ENCODE measurements at regions not wholly inside any gene's neighbourhood (a gene's known extent, or its start where the extent isn't known, plus 50 kb on each side); places are given as distances from the start of the nearest gene placed in this dataset.

DNA sequence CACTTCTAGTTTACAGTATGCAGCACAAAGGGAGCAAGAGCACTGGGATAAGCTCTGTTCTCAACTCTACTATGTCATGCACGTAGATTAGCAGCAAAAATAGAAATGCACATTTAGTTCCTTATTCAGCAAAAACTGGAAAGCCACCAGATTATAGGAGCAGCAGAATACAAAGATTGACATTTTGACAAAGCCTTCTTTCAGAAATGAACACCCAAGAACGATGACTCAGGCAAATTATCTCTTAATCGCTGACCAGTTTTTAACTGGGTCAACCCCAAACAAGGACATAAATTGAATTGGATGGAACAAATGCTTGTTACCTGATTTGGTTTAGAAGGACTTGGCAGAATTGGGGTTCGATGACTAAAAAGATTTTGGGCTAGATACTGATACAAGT is 775.3 kb upstream of the HS3ST1 start:
- H3K36me3 ChIP-seq (ENCODE audit: control insufficient read depth in 2 of 2, extremely low read depth in 1 of 2, insufficient read depth in 2 of 2, low read length in 2 of 2) = no peaks in the 10 kb centered on the region
- H4K20me1 ChIP-seq (ENCODE audit: control insufficient read depth, extremely low read depth, insufficient read depth, low read length) = no peaks in the 10 kb centered on the region
- no peaks in the 10 kb centered on the region for H3K79me2 ChIP-seq (ENCODE audit: control insufficient read depth, insufficient read depth, low read length)
- H2AFZ ChIP-seq (ENCODE audit: control insufficient read depth, low read length) = no peak overlapping the region
- dilution Hi-C loops (cut with MboI; ENCODE audit: extremely low pct_ligation_motif_present, low sequenced_read_pairs) = no loop called here
- H3K9ac ChIP-seq (ENCODE audit: control insufficient read depth, extremely low read depth, insufficient read depth, low read length) = no peak overlapping the region
- DNase-seq (ENCODE audit: low read depth, low spot score) (no peak), FAIRE-seq (no peak)
- H3K27ac ChIP-seq (ENCODE audit: control insufficient read depth, insufficient read depth, low read length) = no peak overlapping the region
- no peak overlapping the region for H3K4me3 ChIP-seq (ENCODE audit: control insufficient read depth in 2 of 3, extremely low read depth in 1 of 3, insufficient read depth in 2 of 3, low read depth in 1 of 3, low read length in 3 of 3)
- H3K9me1 ChIP-seq (ENCODE audit: control insufficient read depth, extremely low read depth, insufficient read depth, low read length) = no peaks in the 10 kb centered on the region
- no peaks in the 10 kb centered on the region for H3K27me3 ChIP-seq (ENCODE audit: control insufficient read depth, extremely low read depth, insufficient read depth, low read length)
- H3K4me2 ChIP-seq (ENCODE audit: control insufficient read depth, extremely low read depth, insufficient read depth, low read depth, low read length) = no peak overlapping the region
- no peaks in the 10 kb centered on the region for H3K4me1 ChIP-seq (ENCODE audit: control insufficient read depth, extremely low read depth, insufficient read depth, low read length)
- TF ChIP-seq, protein P1, sequence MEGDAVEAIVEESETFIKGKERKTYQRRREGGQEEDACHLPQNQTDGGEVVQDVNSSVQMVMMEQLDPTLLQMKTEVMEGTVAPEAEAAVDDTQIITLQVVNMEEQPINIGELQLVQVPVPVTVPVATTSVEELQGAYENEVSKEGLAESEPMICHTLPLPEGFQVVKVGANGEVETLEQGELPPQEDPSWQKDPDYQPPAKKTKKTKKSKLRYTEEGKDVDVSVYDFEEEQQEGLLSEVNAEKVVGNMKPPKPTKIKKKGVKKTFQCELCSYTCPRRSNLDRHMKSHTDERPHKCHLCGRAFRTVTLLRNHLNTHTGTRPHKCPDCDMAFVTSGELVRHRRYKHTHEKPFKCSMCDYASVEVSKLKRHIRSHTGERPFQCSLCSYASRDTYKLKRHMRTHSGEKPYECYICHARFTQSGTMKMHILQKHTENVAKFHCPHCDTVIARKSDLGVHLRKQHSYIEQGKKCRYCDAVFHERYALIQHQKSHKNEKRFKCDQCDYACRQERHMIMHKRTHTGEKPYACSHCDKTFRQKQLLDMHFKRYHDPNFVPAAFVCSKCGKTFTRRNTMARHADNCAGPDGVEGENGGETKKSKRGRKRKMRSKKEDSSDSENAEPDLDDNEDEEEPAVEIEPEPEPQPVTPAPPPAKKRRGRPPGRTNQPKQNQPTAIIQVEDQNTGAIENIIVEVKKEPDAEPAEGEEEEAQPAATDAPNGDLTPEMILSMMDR (optimal IDR thresholded peaks at IDR 0.05 in 1 of 3, IDR thresholded peaks at IDR 0.05 in 1 of 3, conservative IDR thresholded peaks at IDR 0.05 in 1 of 3; ENCODE audit: extremely low read depth in 1 of 3, insufficient read depth in 2 of 3, low read length in 3 of 3) = no peak
- no peak for TF ChIP-seq EZH2 (IDR thresholded peaks at IDR 0.05; ENCODE audit: low read length)
- H3K9me3 ChIP-seq (ENCODE audit: control insufficient read depth, low read depth, low read length) = no peaks in the 10 kb centered on the region

DNA sequence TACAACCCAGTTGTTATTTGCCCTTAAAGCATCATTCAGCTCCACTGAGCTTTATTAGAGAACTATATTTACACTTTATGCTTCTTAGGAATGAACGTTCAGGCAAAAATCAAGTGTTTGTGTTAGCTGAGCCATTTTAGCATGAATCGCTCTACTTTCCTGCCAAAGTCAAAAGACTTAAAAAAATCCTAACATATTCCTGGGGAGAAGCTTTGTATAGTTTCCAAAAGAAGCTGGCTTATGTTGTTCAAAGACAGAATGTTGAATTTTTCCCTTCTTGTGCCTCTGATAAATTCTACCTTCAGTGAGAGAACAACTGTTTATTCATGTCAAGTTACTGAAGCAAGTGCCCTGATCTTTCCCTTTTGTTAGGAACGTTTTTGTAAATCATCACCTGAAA is 771.5 kb upstream of the HS3ST1 start:
- DNase-seq (ENCODE audit: low read depth, low spot score) = no peak
- Histone ChIP-seq H3K36me3 (ENCODE audit: control insufficient read depth in 2 of 2, extremely low read depth in 1 of 2, insufficient read depth in 2 of 2, low read length in 2 of 2) (no peaks in the 10 kb centered on the region), H3K79me2 (ENCODE audit: control insufficient read depth, insufficient read depth, low read length) (no peaks in the 10 kb centered on the region), H3K9me3 (ENCODE audit: control insufficient read depth, low read depth, low read length) (peaks cover 2% of the 10 kb centered on the region), H3K27ac (ENCODE audit: control insufficient read depth, insufficient read depth, low read length) (no peak overlapping the region), H3K4me2 (ENCODE audit: control insufficient read depth, extremely low read depth, insufficient read depth, low read depth, low read length) (no peak overlapping the region), H3K9ac (ENCODE audit: control insufficient read depth, extremely low read depth, insufficient read depth, low read length) (no peak overlapping the region), H3K9me1 (ENCODE audit: control insufficient read depth, extremely low read depth, insufficient read depth, low read length) (no peaks in the 10 kb centered on the region), H4K20me1 (ENCODE audit: control insufficient read depth, extremely low read depth, insufficient read depth, low read length) (no peaks in the 10 kb centered on the region), H3K27me3 (ENCODE audit: control insufficient read depth, extremely low read depth, insufficient read depth, low read length) (no peaks in the 10 kb centered on the region), H2AFZ (ENCODE audit: control insufficient read depth, low read length) (no peak overlapping the region), H3K4me3 (ENCODE audit: control insufficient read depth in 2 of 3, extremely low read depth in 1 of 3, insufficient read depth in 2 of 3, low read depth in 1 of 3, low read length in 3 of 3) (no peak overlapping the region), H3K4me1 (ENCODE audit: control insufficient read depth, extremely low read depth, insufficient read depth, low read length) (no peaks in the 10 kb centered on the region)
- TF ChIP-seq, protein P1 (optimal IDR thresholded peaks at IDR 0.05 in 1 of 3, IDR thresholded peaks at IDR 0.05 in 1 of 3, conservative IDR thresholded peaks at IDR 0.05 in 1 of 3; ENCODE audit: extremely low read depth in 1 of 3, insufficient read depth in 2 of 3, low read length in 3 of 3) = no peak
- no peak for TF ChIP-seq EZH2 (IDR thresholded peaks at IDR 0.05; ENCODE audit: low read length)
- dilution Hi-C loops (cut with MboI; ENCODE audit: extremely low pct_ligation_motif_present, low sequenced_read_pairs) = no loop called here
- FAIRE-seq = no peak

Measured in keratinocyte (primary cell).